PC-3 (cell line): ENCODE measurements at regions not wholly inside any gene's neighbourhood (a gene's known extent, or its start where the extent isn't known, plus 50 kb on each side); places are given as distances from the start of the nearest gene placed in this dataset.

Experiments used
- EZH2 ChIP-seq: fragments of 300-600 bp; sonication (generic); IDR thresholded peaks from one replicate; pipeline ENCODE4 v1.6.1; 2017; ENCODE audit warnings: antibody characterized with exemption, mild to moderate bottlenecking, low read length; ENCODE audit not compliant: unreplicated experiment
- EZH2phosphoT487 ChIP-seq: fragments of 300-600 bp; sonication (generic); IDR thresholded peaks from 2 replicates; pipeline ENCODE4 v1.6.1; 2018; ENCODE audit warnings: mild to moderate bottlenecking, antibody characterized with exemption, low read length, borderline replicate concordance
- TF ChIP-seq, protein P1 (sequence below): fragments of 300-600 bp; sonication (generic); conservative IDR thresholded peaks from 2 replicates; pipeline ENCODE4 v1.5.1; 2017; ENCODE audit warnings: antibody characterized with exemption, low read depth, mild to moderate bottlenecking, low read length

DNA sequence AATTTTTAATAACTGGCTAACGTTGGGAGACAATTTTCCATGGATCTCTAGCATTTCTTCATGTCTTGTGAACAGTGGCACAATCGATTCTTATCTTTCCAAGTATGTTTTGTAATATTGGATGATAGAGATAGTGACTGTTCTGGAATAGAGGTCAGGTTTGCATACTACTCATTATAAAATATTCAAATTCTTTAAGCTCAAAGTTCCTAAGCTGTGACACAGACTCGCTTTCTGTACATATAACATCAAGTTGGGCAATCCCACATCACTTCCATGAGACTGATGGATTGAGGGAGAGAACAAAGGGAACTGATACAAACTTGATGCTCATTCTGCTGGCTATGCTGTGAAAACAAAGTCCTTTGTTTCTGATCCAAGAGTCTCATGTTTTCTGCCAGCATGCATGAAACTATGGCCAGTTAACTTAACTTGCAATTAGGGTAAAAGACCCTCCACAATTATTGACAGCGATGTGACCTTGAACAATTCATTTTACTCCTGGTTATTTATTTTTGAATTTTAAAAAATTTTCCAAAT lies 392.4 kb downstream of the TTLL7 start:
- TF ChIP-seq, protein P1, sequence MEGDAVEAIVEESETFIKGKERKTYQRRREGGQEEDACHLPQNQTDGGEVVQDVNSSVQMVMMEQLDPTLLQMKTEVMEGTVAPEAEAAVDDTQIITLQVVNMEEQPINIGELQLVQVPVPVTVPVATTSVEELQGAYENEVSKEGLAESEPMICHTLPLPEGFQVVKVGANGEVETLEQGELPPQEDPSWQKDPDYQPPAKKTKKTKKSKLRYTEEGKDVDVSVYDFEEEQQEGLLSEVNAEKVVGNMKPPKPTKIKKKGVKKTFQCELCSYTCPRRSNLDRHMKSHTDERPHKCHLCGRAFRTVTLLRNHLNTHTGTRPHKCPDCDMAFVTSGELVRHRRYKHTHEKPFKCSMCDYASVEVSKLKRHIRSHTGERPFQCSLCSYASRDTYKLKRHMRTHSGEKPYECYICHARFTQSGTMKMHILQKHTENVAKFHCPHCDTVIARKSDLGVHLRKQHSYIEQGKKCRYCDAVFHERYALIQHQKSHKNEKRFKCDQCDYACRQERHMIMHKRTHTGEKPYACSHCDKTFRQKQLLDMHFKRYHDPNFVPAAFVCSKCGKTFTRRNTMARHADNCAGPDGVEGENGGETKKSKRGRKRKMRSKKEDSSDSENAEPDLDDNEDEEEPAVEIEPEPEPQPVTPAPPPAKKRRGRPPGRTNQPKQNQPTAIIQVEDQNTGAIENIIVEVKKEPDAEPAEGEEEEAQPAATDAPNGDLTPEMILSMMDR, result no peak
- no peak for TF ChIP-seq EZH2
- TF ChIP-seq EZH2phosphoT487, result no peak
